ENCODE measurements at regions not wholly inside any gene's neighbourhood (a gene's known extent, or its start where the extent isn't known, plus 50 kb on each side); places are given as distances from the start of the nearest gene placed in this dataset.

GRCh38 chr20:58042591-58042990 is 185.9 kb downstream of the ANKRD60 start:
- H2BK12ac ChIP-seq (ENCODE audit: insufficient read length, low read depth, low read length): no peak overlapping the region
- no peaks in the 10 kb centered on the region for H3K4me1 ChIP-seq (ENCODE audit: insufficient read depth, low read length)
- no peak overlapping the region for H3K4me3 Mint-ChIP-seq
- peaks cover 4% of the 10 kb centered on the region for H3K27me3 Mint-ChIP-seq (ENCODE audit: low read depth)
- peaks cover 0 to 3% (median 0%) of the 10 kb centered on the region in 3 experiments; a peak in 1 of 7 replicates for H3K36me3 Mint-ChIP-seq (ENCODE audit: insufficient read depth in 1 of 3, low read depth in 3 of 3)
- H3K4me1 Mint-ChIP-seq: peaks cover 28 to 48% of the 10 kb centered on the region in 2 experiments
- no peak overlapping the region for H2AK5ac ChIP-seq (ENCODE audit: insufficient read length, low read length)
- H3K9me3 Mint-ChIP-seq: peaks cover 4% of the 10 kb centered on the region in 2 experiments; a peak in 4 of 5 replicates
- no CpG with 5 or more reads among the region's 1 CpG for WGBS (ENCODE audit: extremely low coverage, insufficient read length, low lambda C conversion rate)
- no peaks in the 10 kb centered on the region for H3K79me1 ChIP-seq (ENCODE audit: insufficient read depth, low read depth, low read length, poor library complexity, severe bottlenecking)
- no peak overlapping the region for H3K23ac ChIP-seq (ENCODE audit: insufficient read length, low read depth, low read length)
- H3K4me2 ChIP-seq (ENCODE audit: insufficient read depth, insufficient read length, low read length): no peak overlapping the region
- no peak overlapping the region for H3K18ac ChIP-seq (ENCODE audit: insufficient read length, low read depth, low read length)
- H2BK5ac ChIP-seq (ENCODE audit: insufficient read length, low read length): no peak overlapping the region
- H4K91ac ChIP-seq (ENCODE audit: insufficient read length, low read depth, low read length): no peak overlapping the region
- no peak overlapping the region for H3K27ac ChIP-seq (ENCODE audit: insufficient read length, low read depth, low read length)
- DNase-seq: no peak
- no peak overlapping the region for H2AFZ ChIP-seq (ENCODE audit: low read length)
- TF ChIP-seq, protein P1, sequence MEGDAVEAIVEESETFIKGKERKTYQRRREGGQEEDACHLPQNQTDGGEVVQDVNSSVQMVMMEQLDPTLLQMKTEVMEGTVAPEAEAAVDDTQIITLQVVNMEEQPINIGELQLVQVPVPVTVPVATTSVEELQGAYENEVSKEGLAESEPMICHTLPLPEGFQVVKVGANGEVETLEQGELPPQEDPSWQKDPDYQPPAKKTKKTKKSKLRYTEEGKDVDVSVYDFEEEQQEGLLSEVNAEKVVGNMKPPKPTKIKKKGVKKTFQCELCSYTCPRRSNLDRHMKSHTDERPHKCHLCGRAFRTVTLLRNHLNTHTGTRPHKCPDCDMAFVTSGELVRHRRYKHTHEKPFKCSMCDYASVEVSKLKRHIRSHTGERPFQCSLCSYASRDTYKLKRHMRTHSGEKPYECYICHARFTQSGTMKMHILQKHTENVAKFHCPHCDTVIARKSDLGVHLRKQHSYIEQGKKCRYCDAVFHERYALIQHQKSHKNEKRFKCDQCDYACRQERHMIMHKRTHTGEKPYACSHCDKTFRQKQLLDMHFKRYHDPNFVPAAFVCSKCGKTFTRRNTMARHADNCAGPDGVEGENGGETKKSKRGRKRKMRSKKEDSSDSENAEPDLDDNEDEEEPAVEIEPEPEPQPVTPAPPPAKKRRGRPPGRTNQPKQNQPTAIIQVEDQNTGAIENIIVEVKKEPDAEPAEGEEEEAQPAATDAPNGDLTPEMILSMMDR (conservative IDR thresholded peaks at IDR 0.05): no peak
- no peak overlapping the region for H3K27ac Mint-ChIP-seq
- no peaks in the 10 kb centered on the region for H3K79me2 ChIP-seq (ENCODE audit: insufficient read depth, low read length)
- H4K20me1 ChIP-seq (ENCODE audit: control insufficient read depth, insufficient read depth, insufficient read length): no peaks in the 10 kb centered on the region
- H3K9ac ChIP-seq (ENCODE audit: extremely low read depth, insufficient read length, low read length): no peak overlapping the region
- no peaks in the 10 kb centered on the region for H3K9me3 ChIP-seq (ENCODE audit: control insufficient read depth, low read depth, low read length)
- no peak overlapping the region for H2BK120ac ChIP-seq (ENCODE audit: low read depth, low read length, poor library complexity, severe bottlenecking)
- no peak overlapping the region for H2BK20ac ChIP-seq (ENCODE audit: low read depth, low read length, poor library complexity, severe bottlenecking)
- H4K8ac ChIP-seq (replicated peaks; ENCODE audit: insufficient read length, low read depth, low read length): no peak overlapping the region
- no peak overlapping the region for H3K56ac ChIP-seq (ENCODE audit: insufficient read length, low read depth, low read length)
- H4K5ac ChIP-seq (ENCODE audit: insufficient read length, low read depth, low read length): no peak overlapping the region
- no peaks in the 10 kb centered on the region for H3K23me2 ChIP-seq (ENCODE audit: insufficient read length, low read depth, low read length, poor library complexity, severe bottlenecking)
- H3K14ac ChIP-seq (ENCODE audit: insufficient read depth, low read length): no peak overlapping the region
- H2BK15ac ChIP-seq (ENCODE audit: low read depth, low read length): no peak overlapping the region
- H3K27me3 ChIP-seq (ENCODE audit: insufficient read depth, low read length): no peaks in the 10 kb centered on the region
- H3T11ph ChIP-seq (ENCODE audit: low read length): no peak overlapping the region
- no peak overlapping the region for H3K4ac ChIP-seq (ENCODE audit: low read depth, low read length)
